Kidney (tissue), 13 donors: ENCODE measurements at regions not wholly inside any gene's neighbourhood (a gene's known extent, or its start where the extent isn't known, plus 50 kb on each side); places are given as distances from the start of the nearest gene placed in this dataset.

Source experiments
- DNase-seq, 5 donors: peaks; one replicate each; pipeline ENCODE4 v3.0.0-alpha.2; 2013 to 2020
- FAIRE-seq: peaks from 2 replicates; lab custom pipeline; 2012; peaks lifted over from hg19 to GRCh38; lab: Jason Lieb, UNC
- H3K27ac ChIP-seq, 2 donors: one replicate each; pipeline ENCODE4 v1.7.0; 2013; ENCODE audit warnings: low read depth in 2 of 2, low read length in 2 of 2, inconsistent platforms in 1 of 2
- H3K27me3 ChIP-seq: one replicate; pipeline ENCODE4 v1.7.1; 2013; ENCODE audit warnings: low read length, inconsistent platforms; ENCODE audit not compliant: control insufficient read depth, insufficient read depth
- H3K36me3 ChIP-seq, 3 donors: one replicate each; pipeline versions ENCODE4 v1.7.0 to v1.7.1; 2013; ENCODE audit warnings: low read length in 3 of 3, control low read depth in 1 of 3, inconsistent platforms in 1 of 3; ENCODE audit not compliant: insufficient read depth in 3 of 3, control insufficient read depth in 2 of 3
- H3K4me1 ChIP-seq, 3 donors: one replicate each; pipeline versions ENCODE4 v1.7.0 to v1.7.1; 2013; ENCODE audit warnings: low read length in 3 of 3, inconsistent platforms in 1 of 3, low read depth in 1 of 3; ENCODE audit not compliant: control insufficient read depth in 2 of 3, insufficient read depth in 2 of 3
- H3K4me3 ChIP-seq, 3 donors: one replicate each; pipeline versions ENCODE4 v1.7.0 to v1.8.1; 2013; ENCODE audit warnings: low read length in 3 of 3, control low read depth in 1 of 3, inconsistent platforms in 1 of 3
- H3K9ac ChIP-seq, 3 donors: one replicate each; pipeline versions ENCODE4 v1.7.0 to v1.7.1; 2013; ENCODE audit warnings: low read length in 3 of 3, control low read depth in 1 of 3, inconsistent platforms in 1 of 3
- H3K9me3 ChIP-seq, 3 donors: one replicate each; pipeline versions ENCODE4 v1.7.0 to v1.7.1; 2013; ENCODE audit warnings: low read length in 3 of 3, control low read depth in 1 of 3, inconsistent platforms in 1 of 3; ENCODE audit not compliant: control insufficient read depth in 2 of 3, insufficient read depth in 1 of 3
- CTCF ChIP-seq: IDR thresholded peaks from 3 replicates; pipeline ENCODE4 v1.5.1; 2012; ENCODE audit warnings: mild to moderate bottlenecking, moderate library complexity, borderline replicate concordance; ENCODE audit not compliant: insufficient read depth; ENCODE audit errors: extremely low read depth
- intact Hi-C: fragments of 100-400 bp; cut with DNase I; formaldehyde crosslinking; loops from one replicate; pipeline ENCODE4 v1.11.1; 2022
- donor health status: control.
- donor health status: control.
- donor health status: control.
- donor health status: control.
- donor health status: control.
- donor health status: DM: yes; HTN: yes; CAD: no.
- donor health status: Normal renal cell carcinoma (clear cell type).

- no peaks in the 10 kb centered on the region for H3K36me3 ChIP-seq
- no peaks in the 10 kb centered on the region for H3K4me1 ChIP-seq
- H3K9ac ChIP-seq: no peak overlapping the region
- no peaks in the 10 kb centered on the region for H3K27me3 ChIP-seq
- H3K27ac ChIP-seq: no peak overlapping the region
- H3K9me3 ChIP-seq: peaks cover 0 to 2% (median 0%) of the 10 kb centered on the region in 3 donors
- no peak overlapping the region for H3K4me3 ChIP-seq
- FAIRE-seq (no peak), DNase-seq (peak in 2 of 5 donors; percentile 1 to 3)
- TF ChIP-seq CTCF: no peak
- intact Hi-C loops: no loop called here
Observed at GRCh38 chr3:35224565-35225295, 414.6 kb upstream of the ARPP21 start.

GRCh38 chr3:35241236-35241635 lies 398.1 kb upstream of the ARPP21 start:
- DNase-seq (no peak), FAIRE-seq (no peak)
- Histone ChIP-seq H3K4me3 (no peak overlapping the region), H3K9ac (no peak overlapping the region), H3K27me3 (no peaks in the 10 kb centered on the region), H3K36me3 (no peaks in the 10 kb centered on the region), H3K4me1 (no peaks in the 10 kb centered on the region), H3K27ac (no peak overlapping the region), H3K9me3 (no peaks in the 10 kb centered on the region)
- TF ChIP-seq CTCF: no peak
- intact Hi-C loops: no loop called here

GRCh38 chr3:35254917-35255316 lies 384.4 kb upstream of the ARPP21 start:
- Histone ChIP-seq H3K27ac (no peak overlapping the region), H3K9ac (no peak overlapping the region), H3K4me1 (no peaks in the 10 kb centered on the region), H3K9me3 (no peaks in the 10 kb centered on the region), H3K27me3 (no peaks in the 10 kb centered on the region), H3K36me3 (no peaks in the 10 kb centered on the region), H3K4me3 (no peak overlapping the region)
- DNase-seq: peak in 3 of 5 donors; percentile 35 to 65 (median 61)
- FAIRE-seq: no peak
- TF ChIP-seq CTCF: no peak
- intact Hi-C loops: no loop called here
